ENCODE measurements at regions not wholly inside any gene's neighbourhood (a gene's known extent, or its start where the extent isn't known, plus 50 kb on each side); places are given as distances from the start of the nearest gene placed in this dataset.

DNA sequence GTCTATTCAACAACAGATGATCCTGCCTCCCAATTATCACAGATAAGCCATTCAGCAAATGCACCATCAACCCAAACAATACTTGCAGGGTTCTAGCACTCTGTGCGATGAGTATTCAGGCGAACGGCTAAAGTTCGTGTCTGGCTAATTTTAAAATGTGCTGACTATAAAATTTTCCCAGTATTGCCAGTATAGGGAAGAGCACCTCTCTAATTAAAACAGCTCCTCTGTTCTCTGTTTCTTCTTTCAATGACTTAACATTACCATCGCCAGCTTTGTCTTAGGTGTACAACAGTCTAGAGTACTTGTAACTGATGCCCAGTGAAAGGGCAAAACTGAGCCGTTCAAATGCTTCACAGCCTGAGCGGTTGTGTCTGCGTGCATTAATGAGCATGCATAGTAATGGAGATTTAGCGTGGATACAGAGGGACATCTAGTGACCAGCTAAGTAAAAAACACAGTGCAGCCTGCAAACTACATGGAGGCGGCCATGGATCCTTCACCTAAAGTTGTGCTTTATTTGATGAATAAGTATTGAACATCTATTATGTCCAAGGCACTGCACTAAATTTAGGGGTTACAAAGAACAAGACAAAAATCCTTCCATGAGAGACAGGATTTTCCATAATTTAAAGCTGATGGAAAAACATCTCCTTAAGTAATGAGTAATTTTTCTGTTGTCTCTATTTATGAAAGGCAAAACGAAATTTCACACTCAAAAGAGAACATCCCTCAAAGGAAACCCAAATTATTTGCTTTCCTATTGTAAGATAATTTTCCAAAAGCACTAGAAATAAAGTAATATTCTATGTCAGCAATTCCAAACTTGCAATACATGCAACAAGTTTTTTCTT is 120.0 kb downstream of the SETD4 start:
- WGBS (ENCODE audit: low lambda C conversion rate), result 15% methylated on average over 11 of the region's 11 CpGs
- Histone ChIP-seq H3K27me3 (ENCODE audit: control insufficient read depth in 1 of 2, insufficient read depth in 2 of 2, low read length in 2 of 2) (no peaks in the 10 kb centered on the region), H4K20me1 (ENCODE audit: insufficient read depth, low read length) (no peaks in the 10 kb centered on the region), H3K9me3 (ENCODE audit: low read length) (no peaks in the 10 kb centered on the region), H2AFZ (ENCODE audit: low read length) (peak overlapping the region; percentile 0), H3K36me3 (replicated peaks in 1 of 2; ENCODE audit: control insufficient read depth in 1 of 2, insufficient read depth in 2 of 2, low read length in 2 of 2) (no peaks in the 10 kb centered on the region), H3K4me2 (ENCODE audit: low read depth, low read length) (peak overlapping the region; percentile 48), H3K4me3 (replicated peaks in 1 of 3; ENCODE audit: insufficient read depth in 1 of 3, low read depth in 2 of 3, low read length in 3 of 3) (no peak overlapping the region; a peak in 1 of 6 replicates), H3K4me1 (ENCODE audit: insufficient read depth, low read length) (peaks cover 9% of the 10 kb centered on the region; the same call in 1 of the 2 replicates), H3K27ac (ENCODE audit: extremely low read length, insufficient read depth, low read length) (no peak overlapping the region), H3K9ac (ENCODE audit: insufficient read depth, low read depth, low read length) (no peak overlapping the region), H3K79me2 (ENCODE audit: insufficient read depth, low read length) (no peaks in the 10 kb centered on the region)
- BruUV-seq (replicated peaks), result no TSS peak
- CTCF ChIA-PET (ENCODE audit: low intra/inter-chr PET ratio, low total read pairs), result interaction anchor here (0.8 kb wide), 1 partner anchor 88 kb away, joined by 3 read pairs; no protein-coding TSS in a partner anchor
- ATAC-seq, result peak; percentile 96
- intact Hi-C loops (cut with micrococcal nuclease; ENCODE audit: unreplicated experiment) (loop anchor here (1.0 to 10.0 kb wide), 5 partner anchors 54 to 1056 kb away; no protein-coding TSS in a partner anchor), in situ Hi-C loops (cut with HindIII; ENCODE audit: extremely low pct_ligation_motif_present, low pct_unique_long_range_greater_than_20kb) (loop anchor here (25.0 kb wide), 1 partner anchor 1053 kb away; no protein-coding TSS in a partner anchor)
- peak; percentile 45 for DNase-seq (ENCODE audit: low spot score)
- POLR2A ChIA-PET, result no interaction called here
- peak; percentile 90 for FAIRE-seq
- TF ChIP-seq ZNF33B (CRISPR knock-in tag; IDR thresholded peaks at IDR 0.05) (no peak), MIXL1 (CRISPR knock-in tag; IDR thresholded peaks at IDR 0.05) (peak; percentile 39; the same call in 1 of the 2 replicates), MAFF (IDR thresholded peaks at IDR 0.05; ENCODE audit: low read depth, low read length) (peak; percentile 71), SKI (IDR thresholded peaks at IDR 0.05; ENCODE audit: partially characterized antibody) (no peak), ETV5 (CRISPR knock-in tag; IDR thresholded peaks at IDR 0.05; ENCODE audit: borderline replicate concordance) (no peak), KAT8 (CRISPR knock-in tag; IDR thresholded peaks at IDR 0.05) (no peak), TEAD3 (CRISPR knock-in tag; optimal IDR thresholded peaks at IDR 0.05; ENCODE audit: borderline replicate concordance) (peak; percentile 14), SMC3 (IDR thresholded peaks at IDR 0.05; ENCODE audit: low read length) (peak; percentile 80), MAFK (conservative IDR thresholded peaks at IDR 0.05 in 1 of 2, IDR thresholded peaks at IDR 0.05 in 1 of 2; ENCODE audit: low read length in 2 of 2) (peak; percentile 65 to 77), ZNF589 (CRISPR knock-in tag; conservative IDR thresholded peaks at IDR 0.05) (no peak), SNAI1 (CRISPR knock-in tag; IDR thresholded peaks at IDR 0.05; ENCODE audit: borderline replicate concordance) (no peak), STAG1 (CRISPR knock-in tag; IDR thresholded peaks at IDR 0.05) (peak; percentile 85), RAD21 (CRISPR knock-in tag; IDR thresholded peaks at IDR 0.05) (peak; percentile 47; the same call in 1 of the 2 replicates), ZNF614 (CRISPR knock-in tag; IDR thresholded peaks at IDR 0.05; ENCODE audit: borderline replicate concordance) (peak; percentile 53; the same call in 1 of the 2 replicates), ZSCAN9 (CRISPR knock-in tag; IDR thresholded peaks at IDR 0.05; ENCODE audit: borderline replicate concordance) (no peak)
- TF ChIP-seq, protein P1, sequence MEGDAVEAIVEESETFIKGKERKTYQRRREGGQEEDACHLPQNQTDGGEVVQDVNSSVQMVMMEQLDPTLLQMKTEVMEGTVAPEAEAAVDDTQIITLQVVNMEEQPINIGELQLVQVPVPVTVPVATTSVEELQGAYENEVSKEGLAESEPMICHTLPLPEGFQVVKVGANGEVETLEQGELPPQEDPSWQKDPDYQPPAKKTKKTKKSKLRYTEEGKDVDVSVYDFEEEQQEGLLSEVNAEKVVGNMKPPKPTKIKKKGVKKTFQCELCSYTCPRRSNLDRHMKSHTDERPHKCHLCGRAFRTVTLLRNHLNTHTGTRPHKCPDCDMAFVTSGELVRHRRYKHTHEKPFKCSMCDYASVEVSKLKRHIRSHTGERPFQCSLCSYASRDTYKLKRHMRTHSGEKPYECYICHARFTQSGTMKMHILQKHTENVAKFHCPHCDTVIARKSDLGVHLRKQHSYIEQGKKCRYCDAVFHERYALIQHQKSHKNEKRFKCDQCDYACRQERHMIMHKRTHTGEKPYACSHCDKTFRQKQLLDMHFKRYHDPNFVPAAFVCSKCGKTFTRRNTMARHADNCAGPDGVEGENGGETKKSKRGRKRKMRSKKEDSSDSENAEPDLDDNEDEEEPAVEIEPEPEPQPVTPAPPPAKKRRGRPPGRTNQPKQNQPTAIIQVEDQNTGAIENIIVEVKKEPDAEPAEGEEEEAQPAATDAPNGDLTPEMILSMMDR (CRISPR knock-in tag; IDR thresholded peaks at IDR 0.05), result peak; percentile 88

All from HepG2 (cell line).